ENCODE measurements at regions not wholly inside any gene's neighbourhood (a gene's known extent, or its start where the extent isn't known, plus 50 kb on each side); places are given as distances from the start of the nearest gene placed in this dataset.
"Not testable (repeated sequence)": the region's sequence is repeated elsewhere in the genome, so short reads cannot be mapped to it uniquely, and the experiment has no call there.

DNA sequence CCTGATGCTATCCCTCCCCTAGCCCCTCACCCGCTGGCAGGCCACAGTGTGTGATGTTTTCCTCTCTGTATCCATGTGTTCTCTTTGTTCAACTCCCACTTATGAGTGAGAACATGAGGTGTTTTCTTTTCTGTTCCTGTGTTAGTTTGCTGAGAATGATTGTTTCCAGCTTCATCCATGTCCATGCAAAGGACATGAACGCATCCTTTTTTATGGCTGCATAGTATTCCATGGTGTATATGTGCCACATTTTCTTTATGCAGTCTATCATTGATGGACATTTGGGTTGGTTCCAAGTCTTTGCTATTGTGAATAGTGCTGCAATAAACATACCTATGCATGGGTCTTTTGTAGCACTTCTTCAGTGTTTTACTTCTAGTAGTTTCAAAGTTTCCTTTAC, 171.8 kb upstream of the MMADHC start:
- TF ChIP-seq, protein P1, sequence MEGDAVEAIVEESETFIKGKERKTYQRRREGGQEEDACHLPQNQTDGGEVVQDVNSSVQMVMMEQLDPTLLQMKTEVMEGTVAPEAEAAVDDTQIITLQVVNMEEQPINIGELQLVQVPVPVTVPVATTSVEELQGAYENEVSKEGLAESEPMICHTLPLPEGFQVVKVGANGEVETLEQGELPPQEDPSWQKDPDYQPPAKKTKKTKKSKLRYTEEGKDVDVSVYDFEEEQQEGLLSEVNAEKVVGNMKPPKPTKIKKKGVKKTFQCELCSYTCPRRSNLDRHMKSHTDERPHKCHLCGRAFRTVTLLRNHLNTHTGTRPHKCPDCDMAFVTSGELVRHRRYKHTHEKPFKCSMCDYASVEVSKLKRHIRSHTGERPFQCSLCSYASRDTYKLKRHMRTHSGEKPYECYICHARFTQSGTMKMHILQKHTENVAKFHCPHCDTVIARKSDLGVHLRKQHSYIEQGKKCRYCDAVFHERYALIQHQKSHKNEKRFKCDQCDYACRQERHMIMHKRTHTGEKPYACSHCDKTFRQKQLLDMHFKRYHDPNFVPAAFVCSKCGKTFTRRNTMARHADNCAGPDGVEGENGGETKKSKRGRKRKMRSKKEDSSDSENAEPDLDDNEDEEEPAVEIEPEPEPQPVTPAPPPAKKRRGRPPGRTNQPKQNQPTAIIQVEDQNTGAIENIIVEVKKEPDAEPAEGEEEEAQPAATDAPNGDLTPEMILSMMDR (conservative IDR thresholded peaks at IDR 0.05; ENCODE audit: low read depth, low read length): not testable (repeated sequence)
- TF ChIP-seq EZH2 (IDR thresholded peaks at IDR 0.05; ENCODE audit: low read length, unreplicated experiment): not testable (repeated sequence)

All from PC-3 (cell line).